KOPT-K1 (cell line): ENCODE measurements at regions not wholly inside any gene's neighbourhood (a gene's known extent, or its start where the extent isn't known, plus 50 kb on each side); places are given as distances from the start of the nearest gene placed in this dataset.

Experiments
- H3K27ac ChIP-seq: fragments of 200-600 bp; sonication (generic); 2 replicates; pipeline ENCODE4 v1.5.1; 2016; ENCODE audit warnings: antibody characterized with exemption, mild to moderate bottlenecking, low read depth, low read length; ENCODE audit not compliant: poor library complexity, severe bottlenecking
- H3K36me3 ChIP-seq: fragments of 200-600 bp; sonication (generic); 2 replicates; pipeline ENCODE4 v1.5.1; 2017; ENCODE audit warnings: antibody characterized with exemption, mild to moderate bottlenecking, low read length, moderate library complexity; ENCODE audit not compliant: insufficient read depth
- H3K9me3 ChIP-seq: fragments of 200-600 bp; sonication (generic); 2 replicates; pipeline ENCODE4 v1.5.1; 2017; ENCODE audit warnings: antibody characterized with exemption, low read length, mild to moderate bottlenecking; ENCODE audit not compliant: insufficient read depth, poor library complexity, severe bottlenecking

- no peak overlapping the region for H3K27ac ChIP-seq
- H3K9me3 ChIP-seq, result no peaks in the 10 kb centered on the region
- no peaks in the 10 kb centered on the region for H3K36me3 ChIP-seq
Measured at GRCh38 chr18:41501848-41502247, 453.2 kb upstream of the PIK3C3 start.

- Histone ChIP-seq H3K27ac (no peak overlapping the region), H3K36me3 (no peaks in the 10 kb centered on the region), H3K9me3 (no peaks in the 10 kb centered on the region)
Measured at GRCh38 chr18:41499345-41499744, 455.7 kb upstream of the PIK3C3 start.

GRCh38 chr18:41490861-41491260 is 464.2 kb upstream of the PIK3C3 start:
- no peaks in the 10 kb centered on the region for H3K9me3 ChIP-seq
- H3K27ac ChIP-seq, result no peak overlapping the region
- no peaks in the 10 kb centered on the region for H3K36me3 ChIP-seq

GRCh38 chr18:41486575-41486974 is 468.5 kb upstream of the PIK3C3 start:
- Histone ChIP-seq H3K27ac (no peak overlapping the region), H3K36me3 (no peaks in the 10 kb centered on the region), H3K9me3 (no peaks in the 10 kb centered on the region)

GRCh38 chr18:41484069-41484468 is 471.0 kb upstream of the PIK3C3 start:
- no peaks in the 10 kb centered on the region for H3K9me3 ChIP-seq
- H3K27ac ChIP-seq, result no peak overlapping the region
- no peaks in the 10 kb centered on the region for H3K36me3 ChIP-seq

- Histone ChIP-seq H3K27ac (no peak overlapping the region), H3K9me3 (no peaks in the 10 kb centered on the region), H3K36me3 (no peaks in the 10 kb centered on the region)
Measured at GRCh38 chr18:41482501-41482900, 472.5 kb upstream of the PIK3C3 start.

- Histone ChIP-seq H3K27ac (no peak overlapping the region), H3K36me3 (no peaks in the 10 kb centered on the region), H3K9me3 (no peaks in the 10 kb centered on the region)
Measured at GRCh38 chr18:41466436-41467160, 488.4 kb upstream of the PIK3C3 start.

- Histone ChIP-seq H3K9me3 (no peaks in the 10 kb centered on the region), H3K36me3 (no peaks in the 10 kb centered on the region), H3K27ac (no peak overlapping the region)
Measured at GRCh38 chr18:41465386-41465785, 489.6 kb upstream of the PIK3C3 start.

- no peaks in the 10 kb centered on the region for H3K9me3 ChIP-seq
- no peaks in the 10 kb centered on the region for H3K36me3 ChIP-seq
- no peak overlapping the region for H3K27ac ChIP-seq
Measured at GRCh38 chr18:41464278-41464677, 490.8 kb upstream of the PIK3C3 start.

GRCh38 chr18:41462946-41463345 is 492.1 kb upstream of the PIK3C3 start:
- no peaks in the 10 kb centered on the region for H3K9me3 ChIP-seq
- no peaks in the 10 kb centered on the region for H3K36me3 ChIP-seq
- H3K27ac ChIP-seq, result no peak overlapping the region

GRCh38 chr18:41461114-41461513 is 493.9 kb upstream of the PIK3C3 start:
- H3K27ac ChIP-seq, result no peak overlapping the region
- H3K9me3 ChIP-seq, result no peaks in the 10 kb centered on the region
- no peaks in the 10 kb centered on the region for H3K36me3 ChIP-seq

- Histone ChIP-seq H3K36me3 (no peaks in the 10 kb centered on the region), H3K9me3 (no peaks in the 10 kb centered on the region), H3K27ac (no peak overlapping the region)
Measured at GRCh38 chr18:41459656-41460055, 495.4 kb upstream of the PIK3C3 start.

GRCh38 chr18:41458376-41458775 is 496.7 kb upstream of the PIK3C3 start:
- Histone ChIP-seq H3K36me3 (no peaks in the 10 kb centered on the region), H3K27ac (no peak overlapping the region), H3K9me3 (no peaks in the 10 kb centered on the region)

GRCh38 chr18:41457765-41458326 is 497.2 kb upstream of the PIK3C3 start:
- H3K27ac ChIP-seq, result no peak overlapping the region
- no peaks in the 10 kb centered on the region for H3K9me3 ChIP-seq
- no peaks in the 10 kb centered on the region for H3K36me3 ChIP-seq

- H3K27ac ChIP-seq, result no peak overlapping the region
- no peaks in the 10 kb centered on the region for H3K9me3 ChIP-seq
- H3K36me3 ChIP-seq, result no peaks in the 10 kb centered on the region
Measured at GRCh38 chr18:41456831-41457230, 498.2 kb upstream of the PIK3C3 start.

GRCh38 chr18:41449612-41450011 is 505.4 kb upstream of the PIK3C3 start:
- no peak overlapping the region for H3K27ac ChIP-seq
- no peaks in the 10 kb centered on the region for H3K36me3 ChIP-seq
- H3K9me3 ChIP-seq, result no peaks in the 10 kb centered on the region
